ENCODE measurements at regions not wholly inside any gene's neighbourhood (a gene's known extent, or its start where the extent isn't known, plus 50 kb on each side); places are given as distances from the start of the nearest gene placed in this dataset.

DNA sequence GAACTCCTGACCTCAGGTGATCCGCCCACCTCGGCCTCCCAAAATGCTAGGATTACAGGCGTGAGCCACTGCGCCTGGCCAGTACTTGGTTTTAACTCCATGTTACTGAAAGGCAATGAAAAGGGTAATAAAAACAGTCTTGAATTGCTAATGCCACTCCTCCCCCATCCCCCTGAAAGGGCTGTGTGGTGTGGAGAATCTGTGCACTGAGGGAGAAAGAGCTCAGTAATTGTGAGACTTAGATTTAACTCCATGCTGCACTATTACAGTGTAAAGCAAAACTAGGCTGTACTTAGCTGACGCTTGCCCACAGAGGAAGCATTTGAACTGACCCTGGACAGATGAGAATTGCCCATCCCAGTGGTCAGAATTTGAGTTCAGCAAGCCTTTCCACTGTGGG lies 1662.4 kb upstream of the ACO1 start:
- 54 to 63% methylated on average over 5 of the region's 5 CpGs for WGBS, 2 donors
- H3K9me3 ChIP-seq, result peaks cover 0 to 1% (median 0%) of the 10 kb centered on the region in 4 donors

GRCh38 chr9:30723656-30724055 lies 1660.8 kb upstream of the ACO1 start:
- H3K9me3 ChIP-seq, result peaks cover 0 to 1% (median 0%) of the 10 kb centered on the region in 4 donors
- H3K4me3 ChIP-seq, result no peak overlapping the region
- no peaks in the 10 kb centered on the region for H3K27me3 ChIP-seq
- intact Hi-C loops (cut with DNase I), result no loop called here
- H3K36me3 ChIP-seq, result no peaks in the 10 kb centered on the region
- TF ChIP-seq POLR2A (IDR thresholded peaks at IDR 0.05) (no peak), EP300 (IDR thresholded peaks at IDR 0.05) (no peak), CTCF (IDR thresholded peaks at IDR 0.05) (no peak), POLR2AphosphoS5 (IDR thresholded peaks at IDR 0.05) (no peak)
- no peak overlapping the region for H3K27ac ChIP-seq
- 84 to 88% methylated on average over 4 of the region's 4 CpGs for WGBS, 2 donors
- H3K4me1 ChIP-seq, result no peaks in the 10 kb centered on the region
- DNase-seq, result no peak

More for the DNA sequence above, 1662.4 kb upstream of the ACO1 start:
- Histone ChIP-seq H3K4me1 (no peaks in the 10 kb centered on the region), H3K27me3 (no peaks in the 10 kb centered on the region), H3K4me3 (no peak overlapping the region), H3K27ac (no peak overlapping the region), H3K36me3 (no peaks in the 10 kb centered on the region)
- no peak for DNase-seq
- intact Hi-C loops (cut with DNase I), result no loop called here
- TF ChIP-seq POLR2A (IDR thresholded peaks at IDR 0.05), result no peak
- TF ChIP-seq POLR2AphosphoS5 (IDR thresholded peaks at IDR 0.05), result no peak
- no peak for TF ChIP-seq CTCF (IDR thresholded peaks at IDR 0.05)
- TF ChIP-seq EP300 (IDR thresholded peaks at IDR 0.05), result no peak

DNA sequence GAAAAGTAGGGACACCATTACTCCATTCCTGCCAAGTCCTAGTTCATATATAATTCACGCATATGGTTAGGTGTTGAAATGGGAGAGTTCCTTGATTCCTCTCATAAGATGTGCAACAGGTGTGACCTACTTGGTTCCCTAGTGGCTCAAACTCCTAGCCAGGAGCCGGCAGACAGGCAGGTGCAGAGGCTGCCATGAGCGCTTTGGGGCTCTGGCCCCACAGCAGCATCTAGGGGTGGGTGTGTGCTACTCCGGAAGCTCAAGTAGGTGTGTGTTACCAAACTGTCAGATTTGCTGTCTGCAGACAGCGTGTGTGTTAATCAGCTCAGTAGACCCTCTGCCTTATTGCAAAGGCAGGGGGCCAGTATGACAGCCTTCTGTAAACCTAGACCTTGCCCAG lies 1652.4 kb upstream of the ACO1 start:
- Histone ChIP-seq H3K27ac (no peak overlapping the region), H3K4me1 (no peaks in the 10 kb centered on the region), H3K9me3 (no peaks in the 10 kb centered on the region), H3K27me3 (no peaks in the 10 kb centered on the region), H3K36me3 (no peaks in the 10 kb centered on the region), H3K4me3 (no peak overlapping the region)
- TF ChIP-seq POLR2AphosphoS5 (IDR thresholded peaks at IDR 0.05) (no peak), EP300 (IDR thresholded peaks at IDR 0.05) (no peak), CTCF (IDR thresholded peaks at IDR 0.05) (no peak), POLR2A (IDR thresholded peaks at IDR 0.05) (no peak)
- intact Hi-C loops (cut with DNase I), result no loop called here
- WGBS, 2 donors, result 68 to 80% methylated on average over 5 of the region's 5 CpGs
- no peak for DNase-seq

- H3K9me3 ChIP-seq, result no peaks in the 10 kb centered on the region
- no peaks in the 10 kb centered on the region for H3K36me3 ChIP-seq
- intact Hi-C loops (cut with DNase I), result no loop called here
- H3K27me3 ChIP-seq, result no peaks in the 10 kb centered on the region
- H3K4me1 ChIP-seq, result no peaks in the 10 kb centered on the region
- H3K4me3 ChIP-seq, result no peak overlapping the region
- DNase-seq, result no peak
- 15 to 72% methylated on average over 2 of the region's 2 CpGs for WGBS, 2 donors
- TF ChIP-seq EP300 (IDR thresholded peaks at IDR 0.05), result no peak
- TF ChIP-seq POLR2AphosphoS5 (IDR thresholded peaks at IDR 0.05), result no peak
- no peak for TF ChIP-seq CTCF (IDR thresholded peaks at IDR 0.05)
- H3K27ac ChIP-seq, result no peak overlapping the region
Measured at GRCh38 chr9:30744871-30745270, 1639.6 kb upstream of the ACO1 start.

- Histone ChIP-seq H3K27me3 (no peaks in the 10 kb centered on the region), H3K4me3 (no peak overlapping the region), H3K36me3 (no peaks in the 10 kb centered on the region), H3K4me1 (no peaks in the 10 kb centered on the region), H3K9me3 (no peaks in the 10 kb centered on the region), H3K27ac (no peak overlapping the region)
- intact Hi-C loops (cut with DNase I), result no loop called here
- TF ChIP-seq CTCF (IDR thresholded peaks at IDR 0.05) (no peak), POLR2A (IDR thresholded peaks at IDR 0.05) (no peak), EP300 (IDR thresholded peaks at IDR 0.05) (no peak), POLR2AphosphoS5 (IDR thresholded peaks at IDR 0.05) (no peak)
- no peak for DNase-seq
Measured at GRCh38 chr9:30746589-30746988, 1637.9 kb upstream of the ACO1 start.

Measured in sigmoid colon (tissue), 6 donors.